Mucosa of rectum (tissue), 2 donors: ENCODE measurements at regions not wholly inside any gene's neighbourhood (a gene's known extent, or its start where the extent isn't known, plus 50 kb on each side); places are given as distances from the start of the nearest gene placed in this dataset.
"Not testable (repeated sequence)": the region's sequence is repeated elsewhere in the genome, so short reads cannot be mapped to it uniquely, and the experiment has no call there.

Source experiments
- H3K27ac ChIP-seq, 2 donors: one replicate each; pipeline ENCODE4 v1.7.0; 2013; ENCODE audit warnings: inconsistent platforms in 2 of 2, low read depth in 2 of 2, low read length in 2 of 2
- H3K27me3 ChIP-seq, 2 donors: one replicate each; pipeline ENCODE4 v1.7.0; 2013; ENCODE audit warnings: low read length in 2 of 2; ENCODE audit not compliant: control insufficient read depth in 2 of 2, insufficient read depth in 2 of 2
- H3K36me3 ChIP-seq, 2 donors: one replicate each; pipeline ENCODE4 v1.7.0; 2013; ENCODE audit warnings: low read length in 2 of 2; ENCODE audit not compliant: control insufficient read depth in 2 of 2, insufficient read depth in 2 of 2
- H3K4me1 ChIP-seq, 2 donors: one replicate each; pipeline ENCODE4 v1.7.0; 2013; ENCODE audit warnings: low read length in 2 of 2, mild to moderate bottlenecking in 1 of 2; ENCODE audit not compliant: control insufficient read depth in 2 of 2, insufficient read depth in 2 of 2
- H3K4me3 ChIP-seq, 2 donors: one replicate each; pipeline ENCODE4 v1.7.0; 2013; ENCODE audit warnings: low read length in 2 of 2
- H3K9ac ChIP-seq, 2 donors: one replicate each; pipeline ENCODE4 v1.7.0; 2013; ENCODE audit warnings: low read length in 2 of 2, low read depth in 1 of 2, mild to moderate bottlenecking in 1 of 2
- H3K9me3 ChIP-seq, 2 donors: one replicate each; pipeline ENCODE4 v1.7.0; 2013; ENCODE audit warnings: low read length in 2 of 2; ENCODE audit not compliant: control insufficient read depth in 2 of 2
- donor health status: healthy.
- donor health status: Normal muscosa, but diverticular disease.

- H3K9ac ChIP-seq, result no peak overlapping the region
- no peaks in the 10 kb centered on the region for H3K9me3 ChIP-seq
- H3K27me3 ChIP-seq, result peaks cover 0 to 2% of the 10 kb centered on the region in 2 donors
- no peak overlapping the region for H3K4me3 ChIP-seq
- H3K4me1 ChIP-seq, result no peaks in the 10 kb centered on the region
- no peaks in the 10 kb centered on the region for H3K36me3 ChIP-seq
- no peak overlapping the region for H3K27ac ChIP-seq
Measured at GRCh38 chr15:77866596-77867125, 210.8 kb downstream of the TBC1D2B start.

- Histone ChIP-seq H3K4me3 (no peak overlapping the region), H3K4me1 (no peaks in the 10 kb centered on the region), H3K27ac (no peak overlapping the region), H3K9me3 (no peaks in the 10 kb centered on the region), H3K36me3 (no peaks in the 10 kb centered on the region), H3K9ac (no peak overlapping the region), H3K27me3 (peaks cover 0 to 2% of the 10 kb centered on the region in 2 donors)
Measured at GRCh38 chr15:77866186-77866585, 211.3 kb downstream of the TBC1D2B start.

GRCh38 chr15:77865701-77866100 lies 211.8 kb downstream of the TBC1D2B start:
- no peaks in the 10 kb centered on the region for H3K4me1 ChIP-seq
- H3K27ac ChIP-seq, result no peak overlapping the region
- peaks cover 0 to 2% of the 10 kb centered on the region in 2 donors for H3K27me3 ChIP-seq
- no peak overlapping the region for H3K4me3 ChIP-seq
- H3K36me3 ChIP-seq, result no peaks in the 10 kb centered on the region
- H3K9me3 ChIP-seq, result no peaks in the 10 kb centered on the region
- no peak overlapping the region for H3K9ac ChIP-seq

GRCh38 chr15:77865106-77865610 lies 212.4 kb downstream of the TBC1D2B start:
- Histone ChIP-seq H3K9me3 (no peaks in the 10 kb centered on the region), H3K27me3 (peaks cover 0 to 2% of the 10 kb centered on the region in 2 donors), H3K4me3 (no peak overlapping the region), H3K27ac (no peak overlapping the region), H3K36me3 (no peaks in the 10 kb centered on the region), H3K9ac (no peak overlapping the region), H3K4me1 (peaks cover under 1% of the 10 kb centered on the region in 2 donors)

- Histone ChIP-seq H3K27me3 (peaks cover 0 to 2% of the 10 kb centered on the region in 2 donors), H3K4me3 (no peak overlapping the region), H3K36me3 (no peaks in the 10 kb centered on the region), H3K4me1 (peaks cover 7% of the 10 kb centered on the region in 2 donors), H3K27ac (no peak overlapping the region), H3K9ac (no peak overlapping the region), H3K9me3 (no peaks in the 10 kb centered on the region)
Measured at GRCh38 chr15:77864211-77865105, 213.1 kb downstream of the TBC1D2B start.

- peaks cover 7 to 8% of the 10 kb centered on the region in 2 donors for H3K4me1 ChIP-seq
- H3K27me3 ChIP-seq, result peaks cover 0 to 2% of the 10 kb centered on the region in 2 donors
- H3K36me3 ChIP-seq, result no peaks in the 10 kb centered on the region
Measured at GRCh38 chr15:77863491-77864105, 213.9 kb downstream of the TBC1D2B start.

GRCh38 chr15:77862651-77863104 lies 214.8 kb downstream of the TBC1D2B start:
- Histone ChIP-seq H3K27me3 (peaks cover 0 to 2% of the 10 kb centered on the region in 2 donors), H3K36me3 (no peaks in the 10 kb centered on the region), H3K4me1 (peaks cover 7 to 8% of the 10 kb centered on the region in 2 donors), H3K9me3 (no peaks in the 10 kb centered on the region), H3K4me3 (no peak overlapping the region), H3K27ac (no peak overlapping the region), H3K9ac (no peak overlapping the region)

More at GRCh38 chr15:77863491-77864105, 213.9 kb downstream of the TBC1D2B start:
- Histone ChIP-seq H3K9ac (no peak overlapping the region), H3K4me3 (no peak overlapping the region), H3K27ac (no peak overlapping the region), H3K9me3 (no peaks in the 10 kb centered on the region)

GRCh38 chr15:77861997-77862635 lies 215.4 kb downstream of the TBC1D2B start:
- H3K4me1 ChIP-seq, H3K27me3 ChIP-seq, H3K36me3 ChIP-seq, H3K9me3 ChIP-seq, H3K4me3 ChIP-seq, H3K9ac ChIP-seq, H3K27ac ChIP-seq: not testable (repeated sequence)

GRCh38 chr15:77860071-77860691 lies 217.3 kb downstream of the TBC1D2B start:
- no peak overlapping the region for H3K4me3 ChIP-seq
- H3K36me3 ChIP-seq, result no peaks in the 10 kb centered on the region
- H3K4me1 ChIP-seq, result peaks cover 7 to 8% of the 10 kb centered on the region in 2 donors
- H3K27me3 ChIP-seq, result no peaks in the 10 kb centered on the region
- no peaks in the 10 kb centered on the region for H3K9me3 ChIP-seq
- H3K27ac ChIP-seq, result no peak overlapping the region
- H3K9ac ChIP-seq, result no peak overlapping the region
